ENCODE measurements at regions not wholly inside any gene's neighbourhood (a gene's known extent, or its start where the extent isn't known, plus 50 kb on each side); places are given as distances from the start of the nearest gene placed in this dataset.
"Not testable (repeated sequence)": the region's sequence is repeated elsewhere in the genome, so short reads cannot be mapped to it uniquely, and the experiment has no call there.

DNA sequence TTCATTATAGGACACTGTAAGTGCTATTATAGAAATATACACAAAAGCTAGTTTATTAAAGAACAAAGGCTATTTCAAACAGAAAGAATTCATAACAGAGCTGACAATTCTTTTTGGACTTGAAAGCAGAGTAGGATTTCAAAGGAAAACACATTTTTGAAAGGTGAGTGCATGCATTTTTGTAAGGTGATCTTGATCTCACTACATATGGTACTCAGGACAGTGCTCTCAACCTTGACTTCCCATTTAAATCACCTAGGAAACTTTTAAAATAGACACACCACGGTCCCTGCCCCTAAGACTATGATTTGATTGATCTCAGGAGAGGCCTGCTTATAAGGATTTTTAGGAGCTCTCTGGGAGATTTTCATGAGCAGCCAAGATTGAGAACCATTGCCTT, 1362.0 kb downstream of the CDH8 start:
- DNase-seq (no peak), ATAC-seq (no peak)
- Histone ChIP-seq H3K27ac (no peak overlapping the region), H3K9me3 (no peaks in the 10 kb centered on the region), H3K4me3 (no peak overlapping the region), H3K4me1 (no peaks in the 10 kb centered on the region), H3K36me3 (replicated peaks in 1 of 2; ENCODE audit: insufficient read depth in 1 of 2, low read depth in 2 of 2) (no peaks in the 10 kb centered on the region), H3K27me3 (no peaks in the 10 kb centered on the region)
- WGBS, 2 donors, result 23 to 27% methylated on average over 1 of the region's 1 CpG
- intact Hi-C loops (cut with DNase I), result no loop called here
- no peak for TF ChIP-seq POLR2A (IDR thresholded peaks at IDR 0.05)
- TF ChIP-seq, protein P1, sequence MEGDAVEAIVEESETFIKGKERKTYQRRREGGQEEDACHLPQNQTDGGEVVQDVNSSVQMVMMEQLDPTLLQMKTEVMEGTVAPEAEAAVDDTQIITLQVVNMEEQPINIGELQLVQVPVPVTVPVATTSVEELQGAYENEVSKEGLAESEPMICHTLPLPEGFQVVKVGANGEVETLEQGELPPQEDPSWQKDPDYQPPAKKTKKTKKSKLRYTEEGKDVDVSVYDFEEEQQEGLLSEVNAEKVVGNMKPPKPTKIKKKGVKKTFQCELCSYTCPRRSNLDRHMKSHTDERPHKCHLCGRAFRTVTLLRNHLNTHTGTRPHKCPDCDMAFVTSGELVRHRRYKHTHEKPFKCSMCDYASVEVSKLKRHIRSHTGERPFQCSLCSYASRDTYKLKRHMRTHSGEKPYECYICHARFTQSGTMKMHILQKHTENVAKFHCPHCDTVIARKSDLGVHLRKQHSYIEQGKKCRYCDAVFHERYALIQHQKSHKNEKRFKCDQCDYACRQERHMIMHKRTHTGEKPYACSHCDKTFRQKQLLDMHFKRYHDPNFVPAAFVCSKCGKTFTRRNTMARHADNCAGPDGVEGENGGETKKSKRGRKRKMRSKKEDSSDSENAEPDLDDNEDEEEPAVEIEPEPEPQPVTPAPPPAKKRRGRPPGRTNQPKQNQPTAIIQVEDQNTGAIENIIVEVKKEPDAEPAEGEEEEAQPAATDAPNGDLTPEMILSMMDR (IDR thresholded peaks at IDR 0.05), result no peak

DNA sequence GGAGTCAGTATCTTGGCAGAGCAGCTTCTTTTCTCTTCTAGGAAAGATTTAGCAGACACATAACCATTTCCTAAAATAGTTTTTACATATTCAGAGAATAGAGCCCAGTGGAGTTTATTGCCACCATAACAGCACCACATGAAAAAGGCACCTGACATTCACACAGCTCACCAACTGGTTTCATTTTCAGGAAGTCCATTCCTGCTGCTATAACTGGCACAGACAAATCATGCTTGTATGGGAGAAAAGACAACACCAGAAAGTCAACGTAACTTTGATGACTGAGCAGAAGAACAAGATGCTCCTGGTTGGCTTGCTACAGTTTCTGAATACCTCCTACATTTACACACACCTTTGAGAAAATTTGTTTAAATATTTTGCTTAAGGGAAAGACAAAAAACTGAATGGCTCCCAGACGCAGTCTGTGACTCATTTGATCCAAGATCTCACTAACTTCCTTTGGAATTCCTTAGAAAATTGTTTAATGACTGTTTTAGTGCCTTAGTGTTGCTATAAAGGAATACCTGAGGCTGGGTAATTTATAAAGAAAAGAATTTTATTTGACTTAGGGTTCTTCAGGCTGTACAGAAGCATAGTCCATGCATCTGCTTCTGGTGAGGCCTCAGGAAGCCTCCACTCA, 1380.6 kb downstream of the CDH8 start:
- intact Hi-C loops (cut with DNase I), result no loop called here
- H3K4me3 ChIP-seq, result no peak overlapping the region
- 28 to 37% methylated on average over 2 of the region's 2 CpGs for WGBS, 2 donors

DNA sequence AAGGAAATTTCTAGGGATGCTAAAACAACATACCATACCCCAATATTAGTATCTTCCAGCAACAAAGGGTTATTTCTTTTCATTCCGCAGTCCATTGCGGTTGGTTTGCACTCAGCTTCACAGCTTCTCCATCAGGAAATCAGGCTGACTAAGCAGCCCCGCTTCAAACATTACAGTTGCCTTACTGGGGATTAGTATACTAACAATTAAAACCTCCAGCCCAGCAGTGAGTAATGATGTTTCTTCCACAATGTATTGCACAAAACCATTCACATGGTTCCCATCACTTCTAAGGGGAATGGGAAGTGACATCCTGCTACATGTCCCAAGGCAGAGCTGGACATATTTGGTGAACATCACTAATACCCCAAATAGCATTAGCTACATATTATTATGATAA, 1384.9 kb downstream of the CDH8 start:
- DNase-seq, result no peak
- 65 to 87% methylated on average over 3 of the region's 3 CpGs for WGBS, 2 donors
- Histone ChIP-seq H3K9me3 (no peaks in the 10 kb centered on the region), H3K4me1 (no peaks in the 10 kb centered on the region), H3K4me3 (no peak overlapping the region), H3K36me3 (replicated peaks in 1 of 2; ENCODE audit: insufficient read depth in 1 of 2, low read depth in 2 of 2) (no peaks in the 10 kb centered on the region), H3K27me3 (no peaks in the 10 kb centered on the region), H3K27ac (no peak overlapping the region)
- intact Hi-C loops (cut with DNase I), result no loop called here
- TF ChIP-seq, protein P1 (IDR thresholded peaks at IDR 0.05), result no peak
- no peak for ATAC-seq

More for the DNA sequence above, 1380.6 kb downstream of the CDH8 start:
- Histone ChIP-seq H3K27ac (no peak overlapping the region), H3K4me1 (no peaks in the 10 kb centered on the region), H3K27me3 (no peaks in the 10 kb centered on the region), H3K36me3 (replicated peaks in 1 of 2; ENCODE audit: insufficient read depth in 1 of 2, low read depth in 2 of 2) (no peaks in the 10 kb centered on the region), H3K9me3 (no peaks in the 10 kb centered on the region)
- TF ChIP-seq, protein P1 (IDR thresholded peaks at IDR 0.05), result no peak
- TF ChIP-seq POLR2A (IDR thresholded peaks at IDR 0.05), result no peak
- DNase-seq (no peak), ATAC-seq (no peak)

DNA sequence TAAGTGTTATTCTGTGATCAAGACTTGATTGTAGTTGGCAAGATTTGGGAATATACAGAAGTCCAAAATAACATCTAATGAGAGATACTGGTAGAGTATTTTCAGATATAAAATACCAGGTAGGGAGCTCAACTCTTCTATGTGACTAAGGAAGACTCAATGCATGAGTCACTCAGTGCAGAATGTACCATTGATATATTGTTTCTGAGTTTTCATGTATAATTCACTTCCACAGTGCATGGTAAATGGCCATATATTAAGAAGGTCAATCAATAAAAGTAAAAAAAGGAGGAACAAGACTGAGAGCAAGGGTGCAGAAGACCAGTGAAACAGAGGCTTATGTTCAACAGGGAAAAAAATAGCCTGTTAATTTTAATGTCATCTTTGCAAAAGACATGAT, 1387.9 kb downstream of the CDH8 start:
- ATAC-seq (no peak), DNase-seq (no peak)
- H3K27ac ChIP-seq, result no peak overlapping the region
- H3K4me3 ChIP-seq, result no peak overlapping the region
- no peaks in the 10 kb centered on the region for H3K36me3 ChIP-seq (replicated peaks in 1 of 2; ENCODE audit: insufficient read depth in 1 of 2, low read depth in 2 of 2)
- H3K27me3 ChIP-seq, result no peaks in the 10 kb centered on the region
- intact Hi-C loops (cut with DNase I), result no loop called here
- H3K4me1 ChIP-seq, result no peaks in the 10 kb centered on the region
- no peak for TF ChIP-seq POLR2A (IDR thresholded peaks at IDR 0.05)
- TF ChIP-seq, protein P1 (IDR thresholded peaks at IDR 0.05), result no peak
- H3K9me3 ChIP-seq, result no peaks in the 10 kb centered on the region

DNA sequence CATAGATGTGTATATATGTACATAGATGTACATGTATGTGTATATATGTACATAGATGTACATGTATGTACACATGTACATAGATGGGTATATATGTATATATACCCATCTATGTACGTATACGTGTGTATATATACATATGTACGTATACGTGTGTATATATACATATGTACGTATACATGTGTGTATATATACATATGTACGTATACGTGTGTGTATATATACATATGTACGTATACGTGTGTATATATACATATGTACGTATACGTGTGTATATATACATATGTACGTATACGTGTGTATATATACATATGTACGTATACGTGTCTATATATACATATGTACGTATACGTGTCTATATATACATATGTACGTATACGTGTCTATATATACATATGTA, 1388.8 kb downstream of the CDH8 start:
- WGBS, 2 donors, result 80 to 86% methylated on average over 18 to 19 of the region's 19 CpGs
- H3K9me3 ChIP-seq; H3K4me1 ChIP-seq; H3K4me3 ChIP-seq; H3K27ac ChIP-seq; H3K36me3 ChIP-seq (replicated peaks in 1 of 2; ENCODE audit: insufficient read depth in 1 of 2, low read depth in 2 of 2); ATAC-seq; intact Hi-C loops (cut with DNase I); DNase-seq; H3K27me3 ChIP-seq: not testable (repeated sequence)
